SU-DHL-6 (cell line): ENCODE measurements at regions not wholly inside any gene's neighbourhood (a gene's known extent, or its start where the extent isn't known, plus 50 kb on each side); places are given as distances from the start of the nearest gene placed in this dataset.

Source experiments
- H2AFZ ChIP-seq: fragments of 200-600 bp; sonication (generic); 2 replicates; pipeline ENCODE4 v1.6.1; 2014; ENCODE audit warnings: low read depth, mild to moderate bottlenecking, moderate library complexity, mixed read lengths, antibody characterized with exemption, low read length; ENCODE audit not compliant: severe bottlenecking
- H3F3A ChIP-seq: fragments of 200-600 bp; shearing (Covaris generic); 2 replicates; pipeline ENCODE4 v1.6.0; 2016; ENCODE audit warnings: antibody characterized with exemption, mild to moderate bottlenecking; ENCODE audit not compliant: insufficient read depth
- H3K27ac ChIP-seq: fragments of 200-600 bp; sonication (generic); 2 replicates; pipeline ENCODE4 v1.5.1; 2016; ENCODE audit warnings: low read depth, mild to moderate bottlenecking, low read length, moderate library complexity, mixed read lengths
- H3K27me3 ChIP-seq: fragments of 200-600 bp; sonication (generic), shearing (Covaris generic); 2 replicates; pipeline ENCODE4 v1.6.0; 2014; ENCODE audit warnings: mild to moderate bottlenecking, low read length
- H3K36me3 ChIP-seq: fragments of 200-600 bp; sonication (generic); 2 replicates; pipeline ENCODE4 v1.6.1; 2014; ENCODE audit warnings: mild to moderate bottlenecking, low read length, mixed read lengths
- H3K4me2 ChIP-seq: fragments of 300-600, 200-600 bp; shearing (Covaris generic), sonication (generic); 2 replicates; pipeline ENCODE4 v1.6.0; 2014; ENCODE audit warnings: low read length, low read depth, mild to moderate bottlenecking; ENCODE audit not compliant: poor library complexity, severe bottlenecking
- H3K4me3 ChIP-seq: fragments of 200-600 bp; sonication (generic); 2 replicates; pipeline ENCODE4 v1.5.1; 2014; ENCODE audit warnings: antibody characterized with exemption, low read length, mild to moderate bottlenecking, mixed read lengths; ENCODE audit not compliant: insufficient read depth, poor library complexity, severe bottlenecking
- H3K79me2 ChIP-seq: fragments of 200-600 bp; sonication (generic); 2 replicates; pipeline ENCODE4 v1.6.1; 2014; ENCODE audit warnings: mild to moderate bottlenecking, low read length, moderate library complexity; ENCODE audit not compliant: insufficient read depth
- H3K9ac ChIP-seq: fragments of 200-600 bp; sonication (generic); 2 replicates; pipeline ENCODE4 v1.7.0; 2014; ENCODE audit warnings: mild to moderate bottlenecking, low read length
- H3K9me2 ChIP-seq: fragments of 200-600 bp; sonication (generic); replicated peaks from 2 replicates; pipeline ENCODE4 v1.6.1; 2014; ENCODE audit warnings: low read length; ENCODE audit not compliant: insufficient read depth
- H3K9me3 ChIP-seq: fragments of 200-600 bp; sonication (generic); 2 replicates; pipeline ENCODE4 v1.6.1; 2014; ENCODE audit warnings: low read length, mixed read lengths; ENCODE audit not compliant: insufficient read depth
- H4K20me1 ChIP-seq: fragments of 200-600 bp; sonication (generic); 2 replicates; pipeline ENCODE4 v1.6.1; 2014; ENCODE audit warnings: low read depth, mild to moderate bottlenecking, antibody characterized with exemption, low read length, moderate library complexity, mixed read lengths
- EZH2phosphoT487 ChIP-seq: fragments of 200-600 bp; sonication (generic), shearing (Covaris generic); conservative IDR thresholded peaks from 2 replicates; pipeline ENCODE4 v1.6.1; 2018; ENCODE audit warnings: mild to moderate bottlenecking, antibody characterized with exemption, low read length, moderate library complexity, mixed read lengths
- TF ChIP-seq, protein P1 (sequence below): fragments of 200-600 bp; sonication (generic); IDR thresholded peaks from one replicate; pipeline ENCODE4 v1.5.1; 2017; ENCODE audit warnings: antibody characterized with exemption, mild to moderate bottlenecking, low read length, moderate library complexity; ENCODE audit not compliant: insufficient read depth, poor library complexity, severe bottlenecking

DNA sequence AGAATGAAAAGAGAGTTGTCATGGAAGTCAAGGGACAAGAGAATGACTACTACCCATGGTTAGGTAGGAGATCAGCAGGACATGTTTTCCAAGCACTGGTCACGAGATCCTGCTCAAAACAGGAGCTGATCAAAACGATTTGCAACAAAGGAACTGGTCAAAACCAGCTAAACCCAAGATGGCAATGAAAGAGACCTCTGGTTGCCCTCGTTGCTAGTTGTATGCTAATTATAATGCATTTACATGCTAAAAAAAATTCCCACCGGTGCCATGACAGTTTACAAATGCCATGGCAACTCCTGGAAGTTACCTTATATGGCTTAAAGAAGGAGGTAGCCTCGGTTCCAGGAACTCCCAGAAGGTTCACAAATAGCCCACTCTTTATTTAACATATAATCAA, 95.0 kb upstream of the OTX2 start:
- H3K9me2 ChIP-seq = no peaks in the 10 kb centered on the region
- no peaks in the 10 kb centered on the region for H4K20me1 ChIP-seq
- H3K4me3 ChIP-seq = no peak overlapping the region
- no peaks in the 10 kb centered on the region for H3K79me2 ChIP-seq
- TF ChIP-seq, protein P1, sequence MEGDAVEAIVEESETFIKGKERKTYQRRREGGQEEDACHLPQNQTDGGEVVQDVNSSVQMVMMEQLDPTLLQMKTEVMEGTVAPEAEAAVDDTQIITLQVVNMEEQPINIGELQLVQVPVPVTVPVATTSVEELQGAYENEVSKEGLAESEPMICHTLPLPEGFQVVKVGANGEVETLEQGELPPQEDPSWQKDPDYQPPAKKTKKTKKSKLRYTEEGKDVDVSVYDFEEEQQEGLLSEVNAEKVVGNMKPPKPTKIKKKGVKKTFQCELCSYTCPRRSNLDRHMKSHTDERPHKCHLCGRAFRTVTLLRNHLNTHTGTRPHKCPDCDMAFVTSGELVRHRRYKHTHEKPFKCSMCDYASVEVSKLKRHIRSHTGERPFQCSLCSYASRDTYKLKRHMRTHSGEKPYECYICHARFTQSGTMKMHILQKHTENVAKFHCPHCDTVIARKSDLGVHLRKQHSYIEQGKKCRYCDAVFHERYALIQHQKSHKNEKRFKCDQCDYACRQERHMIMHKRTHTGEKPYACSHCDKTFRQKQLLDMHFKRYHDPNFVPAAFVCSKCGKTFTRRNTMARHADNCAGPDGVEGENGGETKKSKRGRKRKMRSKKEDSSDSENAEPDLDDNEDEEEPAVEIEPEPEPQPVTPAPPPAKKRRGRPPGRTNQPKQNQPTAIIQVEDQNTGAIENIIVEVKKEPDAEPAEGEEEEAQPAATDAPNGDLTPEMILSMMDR = no peak
- no peak for TF ChIP-seq EZH2phosphoT487
- no peaks in the 10 kb centered on the region for H3K9me3 ChIP-seq
- H3F3A ChIP-seq = no peaks in the 10 kb centered on the region
- H3K27me3 ChIP-seq = no peaks in the 10 kb centered on the region
- no peaks in the 10 kb centered on the region for H3K36me3 ChIP-seq
- no peak overlapping the region for H3K4me2 ChIP-seq
- no peak overlapping the region for H3K9ac ChIP-seq
- H2AFZ ChIP-seq = no peak overlapping the region
- no peak overlapping the region for H3K27ac ChIP-seq

DNA sequence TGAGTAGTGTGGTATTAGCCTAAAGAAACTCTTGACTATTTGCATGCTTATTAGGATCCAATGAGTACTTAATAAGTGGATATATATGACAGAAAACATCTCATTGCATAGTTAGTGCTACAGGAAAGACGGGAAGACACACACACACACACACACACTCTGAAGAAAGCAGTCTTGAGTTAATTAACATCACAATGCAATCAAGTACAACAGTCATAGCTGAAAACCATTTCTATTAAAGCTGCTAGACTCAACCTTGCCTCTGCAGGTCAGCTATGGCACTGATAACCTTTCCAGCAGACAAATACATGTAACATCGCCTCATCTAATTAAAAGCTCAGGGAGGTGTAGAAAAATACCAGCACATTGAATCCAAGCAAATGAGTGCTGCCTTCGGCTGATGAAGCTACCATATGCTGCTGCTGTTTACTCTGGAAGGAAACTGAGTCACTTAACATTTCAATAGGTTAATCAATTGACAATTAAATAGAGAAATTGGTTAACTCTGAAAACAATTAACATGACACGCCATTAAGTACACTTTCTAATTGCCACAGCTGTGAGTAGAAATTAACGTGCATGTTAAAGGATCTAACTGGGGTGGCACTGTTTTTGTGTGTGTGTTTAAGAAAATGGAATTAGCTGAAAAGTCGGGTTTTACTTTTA, 93.2 kb upstream of the OTX2 start:
- no peaks in the 10 kb centered on the region for H3K27me3 ChIP-seq

DNA sequence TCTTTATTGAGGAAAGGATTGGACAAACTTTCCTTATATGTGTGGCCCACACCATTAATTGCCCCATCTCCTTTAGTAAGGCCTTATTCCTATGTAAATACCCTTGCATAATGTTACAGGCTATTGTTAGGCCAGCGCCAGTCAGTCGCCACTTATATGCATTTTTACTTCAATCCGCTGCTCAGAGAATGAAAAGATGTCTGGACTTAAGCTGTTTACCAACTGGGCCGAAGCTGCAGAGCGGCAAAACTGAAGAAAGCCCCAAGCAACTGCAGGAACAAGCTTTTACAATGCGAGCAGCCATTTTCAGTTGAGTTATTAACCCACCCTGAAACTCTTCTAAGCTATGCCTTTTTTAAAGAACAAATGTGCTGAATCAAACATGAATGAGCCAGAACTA, 92.1 kb upstream of the OTX2 start:
- H3K9me3 ChIP-seq = no peaks in the 10 kb centered on the region
- no peak overlapping the region for H3K27ac ChIP-seq
- no peaks in the 10 kb centered on the region for H3F3A ChIP-seq
- TF ChIP-seq, protein P1 = no peak
- no peak for TF ChIP-seq EZH2phosphoT487
- H3K79me2 ChIP-seq = no peaks in the 10 kb centered on the region
- H3K4me3 ChIP-seq = no peak overlapping the region
- no peaks in the 10 kb centered on the region for H4K20me1 ChIP-seq
- no peaks in the 10 kb centered on the region for H3K36me3 ChIP-seq
- H3K9me2 ChIP-seq = no peaks in the 10 kb centered on the region
- no peak overlapping the region for H3K4me2 ChIP-seq
- H3K9ac ChIP-seq = no peak overlapping the region
- no peak overlapping the region for H2AFZ ChIP-seq
- H3K27me3 ChIP-seq = no peaks in the 10 kb centered on the region

More for the DNA sequence above, 93.2 kb upstream of the OTX2 start:
- Histone ChIP-seq H3K36me3 (no peaks in the 10 kb centered on the region), H3K9ac (no peak overlapping the region), H3K9me3 (no peaks in the 10 kb centered on the region), H3K79me2 (no peaks in the 10 kb centered on the region), H3K27ac (no peak overlapping the region), H4K20me1 (no peaks in the 10 kb centered on the region), H3F3A (no peaks in the 10 kb centered on the region), H2AFZ (no peak overlapping the region), H3K9me2 (no peaks in the 10 kb centered on the region), H3K4me3 (no peak overlapping the region), H3K4me2 (no peak overlapping the region)
- TF ChIP-seq EZH2phosphoT487 = no peak
- TF ChIP-seq, protein P1 = no peak
